K562 (cell line): ENCODE measurements at regions not wholly inside any gene's neighbourhood (a gene's known extent, or its start where the extent isn't known, plus 50 kb on each side); places are given as distances from the start of the nearest gene placed in this dataset.

Experiments used
- ATAC-seq: fragments of 200-7000 bp; cut with Tn5 transposase; 3 replicates; pipeline ENCODE4 v1.9.1; 2020; ENCODE audit warnings: moderate library complexity
- BruUV-seq: library from RNA; stranded (reverse); fragments of 400-500 nt; replicated peaks from 2 replicates; lab custom pipeline; 2021; lab: Mats Ljungman, UMichigan
- CTCF ChIA-PET: fragments of 300-600 bp; formaldehyde crosslinking; extraction: SDS; loops from one replicate; lab custom pipeline; 2021; ENCODE audit warnings: low intra/inter-chr PET ratio; lab: Yijun Ruan, JAX
- POLR2A ChIA-PET: fragments of 300-600, 350-650 bp; sonication (Branson Sonifier 250); formaldehyde crosslinking; extraction: SDS; loops from one replicate; lab custom pipeline; 2021; ENCODE audit warnings: antibody characterized with exemption, inconsistent platforms; lab: Yijun Ruan, JAX
- DNase-seq, 4 experiments: peaks; one replicate each; pipeline versions ENCODE4 v3.0.0 to v3.0.0-alpha.2; 2011 to 2018; ENCODE audit warnings: low spot score in 3 of 4, mixed read lengths in 3 of 4; ENCODE audit errors: extremely low read depth in 1 of 4
- FAIRE-seq: peaks from 2 replicates; lab custom pipeline; 2011; peaks lifted over from hg19 to GRCh38; lab: Jason Lieb, UNC
- H2AFZ ChIP-seq: 2 replicates; pipeline ENCODE4 v1.6.0; 2011; ENCODE audit warnings: low read depth, low read length, control low read depth, inconsistent platforms
- H3K27ac ChIP-seq: fragments of 200-600 bp; 3 replicates; pipeline ENCODE4 v1.8.0; 2011; ENCODE audit warnings: low read depth, mild to moderate bottlenecking, control low read depth, inconsistent platforms, low read length, moderate library complexity, mixed read lengths; ENCODE audit errors: extremely low read depth
- H3K27me3 ChIP-seq, 2 experiments: fragments of 300-600 bp in 1 of 2; 2 replicates in 1 of 2; 3 replicates in 1 of 2; pipeline versions ENCODE4 v1.6.0 to v1.8.0; 2011; ENCODE audit warnings: inconsistent platforms in 2 of 2, low read length in 2 of 2, mild to moderate bottlenecking in 1 of 2, mixed read lengths in 1 of 2, moderate library complexity in 1 of 2; ENCODE audit not compliant: control insufficient read depth in 2 of 2, insufficient read depth in 2 of 2
- H3K36me3 ChIP-seq: fragments of 300-600 bp; 3 replicates; pipeline ENCODE4 v1.8.0; 2011; ENCODE audit warnings: mild to moderate bottlenecking, low read length, inconsistent platforms; ENCODE audit not compliant: control insufficient read depth, insufficient read depth
- H3K4me1 ChIP-seq, 2 experiments: fragments of 200-600 bp in 1 of 2; replicated peaks in 1 of 2; 2 replicates in 1 of 2; 3 replicates in 1 of 2; pipeline versions ENCODE4 v1.5.1 to v1.8.0; 2011; ENCODE audit warnings: inconsistent platforms in 2 of 2, low read length in 2 of 2, mild to moderate bottlenecking in 1 of 2, mixed read lengths in 1 of 2, moderate library complexity in 1 of 2; ENCODE audit not compliant: control insufficient read depth in 2 of 2, insufficient read depth in 2 of 2
- H3K4me2 ChIP-seq: 2 replicates; pipeline ENCODE4 v1.6.1; 2011; ENCODE audit warnings: low read length, control low read depth, inconsistent platforms, mixed read lengths; ENCODE audit not compliant: insufficient read depth
- H3K4me3 ChIP-seq: fragments of 200-600 bp; sonication (generic), shearing (Covaris generic); 2 replicates; pipeline ENCODE4 v1.5.1; 2016; ENCODE audit warnings: control low read depth, inconsistent platforms
- H3K79me2 ChIP-seq: fragments of 200-600 bp; 3 replicates; pipeline ENCODE4 v1.8.0; 2011; ENCODE audit warnings: low read length, inconsistent platforms; ENCODE audit not compliant: control insufficient read depth, insufficient read depth
- H3K9ac ChIP-seq, 2 experiments: 2 replicates each; pipeline versions ENCODE4 v1.6.0 to v1.6.1; 2011; ENCODE audit warnings: low read depth in 2 of 2, low read length in 2 of 2, control low read depth in 1 of 2, inconsistent platforms in 1 of 2, mild to moderate bottlenecking in 1 of 2, mixed read lengths in 1 of 2; ENCODE audit not compliant: insufficient read depth in 1 of 2
- H3K9me1 ChIP-seq: one replicate; pipeline ENCODE4 v1.6.0; 2011; ENCODE audit warnings: inconsistent platforms, mild to moderate bottlenecking, low read length, moderate library complexity; ENCODE audit not compliant: control insufficient read depth, insufficient read depth
- H3K9me3 ChIP-seq: replicated peaks from 2 replicates; pipeline ENCODE4 v1.5.1; 2011; ENCODE audit warnings: low read depth, low read length, inconsistent platforms; ENCODE audit not compliant: control insufficient read depth, insufficient read depth
- H4K20me1 ChIP-seq: replicated peaks from 2 replicates; pipeline ENCODE4 v1.6.1; 2011; ENCODE audit warnings: low read length, inconsistent platforms, mixed read lengths; ENCODE audit not compliant: control insufficient read depth, insufficient read depth
- HDAC1 ChIP-seq, 2 experiments: fragments of 450-650 bp; IDR thresholded peaks; 2 replicates each; pipeline ENCODE4 v1.6.1; 2016 to 2017; ENCODE audit warnings: inconsistent platforms in 1 of 2, mild to moderate bottlenecking in 1 of 2, moderate library complexity in 1 of 2
- NFYB ChIP-seq: IDR thresholded peaks from 2 replicates; pipeline ENCODE4 v1.6.1; 2011; ENCODE audit warnings: mild to moderate bottlenecking, moderate library complexity; ENCODE audit not compliant: insufficient read length; ENCODE audit errors: extremely low read depth
- NONO ChIP-seq, 2 experiments: fragments of 200-400 bp in 1 of 2; fragments of 450-650 bp in 1 of 2; formaldehyde crosslinking in 1 of 2; IDR thresholded peaks; 2 replicates each; pipeline ENCODE4 v1.6.1; 2017; ENCODE audit warnings: low read depth in 2 of 2, mild to moderate bottlenecking in 2 of 2, moderate library complexity in 2 of 2, low read length in 1 of 2
- SUPT5H ChIP-seq: fragments of 450-650 bp; IDR thresholded peaks from 2 replicates; pipeline ENCODE4 v1.6.1; 2016
- TCF3 ChIP-seq: sonication (generic); formaldehyde crosslinking; IDR thresholded peaks from 2 replicates; pipeline ENCODE4 v1.4.0; 2020; ENCODE audit warnings: mild to moderate bottlenecking, missing genetic modification reagents
- U2AF2 ChIP-seq: fragments of 200-400 bp; formaldehyde crosslinking; optimal IDR thresholded peaks from 2 replicates; pipeline ENCODE3; 2017; ENCODE audit warnings: low read depth, mild to moderate bottlenecking, low read length
- XRCC4 ChIP-seq: IDR thresholded peaks from one replicate; pipeline ENCODE4 v1.6.1; 2011; ENCODE audit not compliant: insufficient read depth, insufficient read length; ENCODE audit errors: extremely low read depth
- ZBED1 ChIP-seq: IDR thresholded peaks from 2 replicates; pipeline ENCODE4 v1.6.1; 2014
- WGBS: fragments of 100-300 bp; shearing (Covaris generic); methylation state at CpG from one replicate; pipeline ENCODE4 v1.1.6; 2016; ENCODE audit warnings: low coverage, mixed read lengths; ENCODE audit not compliant: insufficient coverage; ENCODE audit errors: missing lambda C conversion rate; 5-methylcytosine and 5-hydroxymethylcytosine counted together
- in situ Hi-C: fragments of 300-500 bp; cut with MboI; formaldehyde crosslinking; loops from 4 replicates; pipeline ENCODE4 v1.15.0; 2018; ENCODE audit warnings: inconsistent platforms, mixed read lengths
- intact Hi-C: fragments of 100-400 bp; cut with micrococcal nuclease; formaldehyde crosslinking; loops from 2 replicates; pipeline ENCODE4 v1.14.2; 2022
- TF ChIP-seq, protein P1 (sequence below): fragments of 450-650 bp; IDR thresholded peaks from 2 replicates; pipeline ENCODE4 v1.6.1; 2016
- TF ChIP-seq, protein P2 (sequence below): sonication (generic); formaldehyde crosslinking; IDR thresholded peaks from 2 replicates; pipeline ENCODE4 v1.8.0; 2022; ENCODE audit warnings: missing genetic modification reagents, mild to moderate bottlenecking, borderline replicate concordance
- TF ChIP-seq, protein P3 (sequence below): fragments of 250-450 bp; sonication (Bioruptor Pico); IDR thresholded peaks from 2 replicates; pipeline ENCODE4 v1.6.1; 2021; ENCODE audit warnings: mild to moderate bottlenecking

DNA sequence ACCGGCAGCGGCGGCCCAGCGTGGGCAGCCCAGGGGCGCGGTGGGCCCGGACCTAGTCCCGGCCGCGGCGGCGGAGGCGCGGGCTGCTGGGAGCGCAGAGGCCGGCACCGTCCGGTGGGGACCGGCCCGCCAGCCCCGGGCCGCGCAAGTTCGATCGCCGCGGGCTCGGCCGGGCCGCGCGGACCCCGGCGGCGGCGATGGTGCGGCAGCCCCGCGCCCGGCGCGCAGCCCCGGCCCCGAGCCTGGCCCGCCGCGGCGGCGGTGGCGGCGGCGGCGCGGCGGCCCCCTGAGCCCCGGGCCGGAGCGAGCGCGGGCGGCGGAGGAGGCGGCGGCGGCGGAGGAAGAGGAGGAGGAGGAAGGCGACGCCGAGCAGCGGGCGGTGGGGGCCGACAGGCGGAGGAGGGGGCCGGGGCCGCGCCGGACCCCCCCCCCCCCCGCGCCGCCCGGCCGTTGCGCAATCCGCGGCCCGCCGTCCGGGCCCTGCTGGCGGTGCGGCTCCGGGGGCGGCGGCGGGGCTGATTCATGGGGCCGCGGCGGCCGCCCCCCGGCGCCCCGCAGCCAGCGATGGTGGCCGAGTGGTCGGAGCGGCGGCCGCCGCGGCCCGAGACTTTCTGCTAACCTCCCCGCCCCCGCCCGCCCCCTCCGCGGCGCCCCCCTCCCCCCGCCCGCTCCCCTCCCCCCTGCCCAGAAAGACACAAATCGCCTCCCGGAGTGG is 1251.9 kb downstream of the BRD1 start:
- Histone ChIP-seq H3K27ac (no peak overlapping the region), H3K27me3 (no peaks in the 10 kb centered on the region; a peak in 1 of 5 replicates), H2AFZ (no peak overlapping the region), H4K20me1 (no peaks in the 10 kb centered on the region)
- DNase-seq (no peak), FAIRE-seq (no peak)
- no peak for TF ChIP-seq NFYB
- TF ChIP-seq XRCC4 = no peak
- no peak for TF ChIP-seq ZBED1
- no peak for TF ChIP-seq NONO (IDR thresholded peaks at IDR 0.05; ENCODE audit: low read depth in 2 of 2, low read length in 1 of 2)
- TF ChIP-seq, protein P1, sequence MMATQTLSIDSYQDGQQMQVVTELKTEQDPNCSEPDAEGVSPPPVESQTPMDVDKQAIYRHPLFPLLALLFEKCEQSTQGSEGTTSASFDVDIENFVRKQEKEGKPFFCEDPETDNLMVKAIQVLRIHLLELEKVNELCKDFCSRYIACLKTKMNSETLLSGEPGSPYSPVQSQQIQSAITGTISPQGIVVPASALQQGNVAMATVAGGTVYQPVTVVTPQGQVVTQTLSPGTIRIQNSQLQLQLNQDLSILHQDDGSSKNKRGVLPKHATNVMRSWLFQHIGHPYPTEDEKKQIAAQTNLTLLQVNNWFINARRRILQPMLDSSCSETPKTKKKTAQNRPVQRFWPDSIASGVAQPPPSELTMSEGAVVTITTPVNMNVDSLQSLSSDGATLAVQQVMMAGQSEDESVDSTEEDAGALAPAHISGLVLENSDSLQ = no peak
- TF ChIP-seq TCF3 = no peak
- TF ChIP-seq HDAC1 (IDR thresholded peaks at IDR 0.05) = no peak
- TF ChIP-seq, protein P2, sequence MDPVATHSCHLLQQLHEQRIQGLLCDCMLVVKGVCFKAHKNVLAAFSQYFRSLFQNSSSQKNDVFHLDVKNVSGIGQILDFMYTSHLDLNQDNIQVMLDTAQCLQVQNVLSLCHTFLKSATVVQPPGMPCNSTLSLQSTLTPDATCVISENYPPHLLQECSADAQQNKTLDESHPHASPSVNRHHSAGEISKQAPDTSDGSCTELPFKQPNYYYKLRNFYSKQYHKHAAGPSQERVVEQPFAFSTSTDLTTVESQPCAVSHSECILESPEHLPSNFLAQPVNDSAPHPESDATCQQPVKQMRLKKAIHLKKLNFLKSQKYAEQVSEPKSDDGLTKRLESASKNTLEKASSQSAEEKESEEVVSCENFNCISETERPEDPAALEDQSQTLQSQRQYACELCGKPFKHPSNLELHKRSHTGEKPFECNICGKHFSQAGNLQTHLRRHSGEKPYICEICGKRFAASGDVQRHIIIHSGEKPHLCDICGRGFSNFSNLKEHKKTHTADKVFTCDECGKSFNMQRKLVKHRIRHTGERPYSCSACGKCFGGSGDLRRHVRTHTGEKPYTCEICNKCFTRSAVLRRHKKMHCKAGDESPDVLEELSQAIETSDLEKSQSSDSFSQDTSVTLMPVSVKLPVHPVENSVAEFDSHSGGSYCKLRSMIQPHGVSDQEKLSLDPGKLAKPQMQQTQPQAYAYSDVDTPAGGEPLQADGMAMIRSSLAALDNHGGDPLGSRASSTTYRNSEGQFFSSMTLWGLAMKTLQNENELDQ = no peak
- no peak for TF ChIP-seq U2AF2
- TF ChIP-seq SUPT5H = no peak
- TF ChIP-seq, protein P3, sequence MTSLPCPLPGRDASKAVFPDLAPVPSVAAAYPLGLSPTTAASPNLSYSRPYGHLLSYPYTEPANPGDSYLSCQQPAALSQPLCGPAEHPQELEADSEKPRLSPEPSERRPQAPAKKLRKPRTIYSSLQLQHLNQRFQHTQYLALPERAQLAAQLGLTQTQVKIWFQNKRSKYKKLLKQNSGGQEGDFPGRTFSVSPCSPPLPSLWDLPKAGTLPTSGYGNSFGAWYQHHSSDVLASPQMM = no peak
- TF ChIP-seq, all 486 proteins: peak for 0
- no peaks in the 10 kb centered on the region for H3K9me3 ChIP-seq
- ATAC-seq = no peak
- no TSS peak for BruUV-seq
- no peaks in the 10 kb centered on the region for H3K36me3 ChIP-seq
- H3K4me1 ChIP-seq = no peaks in the 10 kb centered on the region
- WGBS = no CpG with 5 or more reads among the region's 120 CpGs
- no peaks in the 10 kb centered on the region for H3K9me1 ChIP-seq
- ChIA-PET CTCF (no interaction called here), POLR2A (no interaction called here)
- in situ Hi-C loops = no loop called here
- no peak overlapping the region for H3K4me2 ChIP-seq
- H3K79me2 ChIP-seq = no peaks in the 10 kb centered on the region
- intact Hi-C loops = no loop called here
- H3K4me3 ChIP-seq = no peak overlapping the region
- no peak overlapping the region for H3K9ac ChIP-seq
